Keratinocyte (primary cell): ENCODE measurements at regions not wholly inside any gene's neighbourhood (a gene's known extent, or its start where the extent isn't known, plus 50 kb on each side); places are given as distances from the start of the nearest gene placed in this dataset.

ENCODE experiments used
- EZH2 ChIP-seq: IDR thresholded peaks from one replicate; pipeline ENCODE4 v1.6.1; 2012; ENCODE audit warnings: inconsistent platforms, mild to moderate bottlenecking, low read length, moderate library complexity
- TF ChIP-seq, protein P1 (sequence below), 3 experiments: IDR thresholded peaks in 1 of 3; conservative IDR thresholded peaks in 1 of 3; optimal IDR thresholded peaks in 1 of 3; 2 replicates in 2 of 3; 3 replicates in 1 of 3; pipeline versions ENCODE3 to v1.5.1; 2011; ENCODE audit warnings: low read length in 3 of 3, mild to moderate bottlenecking in 3 of 3, moderate library complexity in 2 of 3, control low read depth in 1 of 3, inconsistent platforms in 1 of 3; ENCODE audit not compliant: insufficient read depth in 2 of 3; ENCODE audit errors: extremely low read depth in 1 of 3

DNA sequence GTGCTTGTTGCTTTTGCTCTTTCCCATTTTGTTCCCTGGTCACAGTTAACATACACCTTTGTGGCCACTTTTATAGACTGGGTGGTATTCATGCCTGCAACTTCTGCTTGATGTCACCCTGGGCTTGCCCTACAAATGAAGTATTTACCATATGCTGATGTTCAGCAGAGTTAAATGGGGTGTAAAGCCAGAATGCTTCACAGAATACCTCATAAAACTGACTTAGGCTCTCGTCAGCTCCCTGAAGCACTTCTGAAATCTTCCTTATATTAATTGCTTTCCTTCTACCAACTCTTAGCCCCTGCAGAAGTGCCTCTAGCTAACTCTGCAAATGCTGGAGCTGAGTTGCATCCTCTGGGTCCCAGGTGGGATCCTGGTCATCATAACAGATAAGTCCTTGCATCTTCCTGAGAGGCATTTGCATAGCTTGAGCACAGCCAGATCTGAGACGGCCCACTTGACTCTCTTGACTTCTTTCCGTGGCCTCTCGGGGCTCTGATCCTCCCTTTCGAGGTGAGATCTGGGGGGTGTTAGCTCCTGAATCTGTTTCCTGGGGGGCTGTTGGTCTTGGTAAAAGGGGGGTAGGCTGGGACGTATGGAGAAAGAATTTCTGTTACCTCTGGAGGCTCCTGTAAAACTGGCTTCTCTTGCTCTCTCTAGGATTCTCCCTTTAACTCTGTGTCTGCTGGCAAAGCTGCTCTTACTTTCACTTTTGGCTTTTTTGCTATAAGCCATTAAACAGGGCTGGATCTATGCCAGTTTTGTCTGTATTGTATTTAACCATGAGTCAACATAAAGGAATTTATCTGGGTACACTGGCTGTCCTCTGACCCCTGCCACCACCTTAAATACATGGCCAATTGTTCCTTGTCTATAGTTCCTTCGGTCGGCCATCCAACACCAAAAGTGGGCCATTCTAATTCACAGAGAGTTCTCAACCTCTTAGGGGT lies 223.0 kb upstream of the SYNCRIP start:
- TF ChIP-seq EZH2 = no peak
- TF ChIP-seq, protein P1, sequence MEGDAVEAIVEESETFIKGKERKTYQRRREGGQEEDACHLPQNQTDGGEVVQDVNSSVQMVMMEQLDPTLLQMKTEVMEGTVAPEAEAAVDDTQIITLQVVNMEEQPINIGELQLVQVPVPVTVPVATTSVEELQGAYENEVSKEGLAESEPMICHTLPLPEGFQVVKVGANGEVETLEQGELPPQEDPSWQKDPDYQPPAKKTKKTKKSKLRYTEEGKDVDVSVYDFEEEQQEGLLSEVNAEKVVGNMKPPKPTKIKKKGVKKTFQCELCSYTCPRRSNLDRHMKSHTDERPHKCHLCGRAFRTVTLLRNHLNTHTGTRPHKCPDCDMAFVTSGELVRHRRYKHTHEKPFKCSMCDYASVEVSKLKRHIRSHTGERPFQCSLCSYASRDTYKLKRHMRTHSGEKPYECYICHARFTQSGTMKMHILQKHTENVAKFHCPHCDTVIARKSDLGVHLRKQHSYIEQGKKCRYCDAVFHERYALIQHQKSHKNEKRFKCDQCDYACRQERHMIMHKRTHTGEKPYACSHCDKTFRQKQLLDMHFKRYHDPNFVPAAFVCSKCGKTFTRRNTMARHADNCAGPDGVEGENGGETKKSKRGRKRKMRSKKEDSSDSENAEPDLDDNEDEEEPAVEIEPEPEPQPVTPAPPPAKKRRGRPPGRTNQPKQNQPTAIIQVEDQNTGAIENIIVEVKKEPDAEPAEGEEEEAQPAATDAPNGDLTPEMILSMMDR (optimal IDR thresholded peaks at IDR 0.05 in 1 of 3, IDR thresholded peaks at IDR 0.05 in 1 of 3, conservative IDR thresholded peaks at IDR 0.05 in 1 of 3; ENCODE audit: extremely low read depth in 1 of 3, insufficient read depth in 2 of 3, low read length in 3 of 3) = no peak
